A549 (cell line): ENCODE measurements at regions not wholly inside any gene's neighbourhood (a gene's known extent, or its start where the extent isn't known, plus 50 kb on each side); places are given as distances from the start of the nearest gene placed in this dataset.

Source experiments
- HEYL ChIP-seq: fragments of 250-450 bp; sonication (Bioruptor Pico); IDR thresholded peaks from 2 replicates; pipeline ENCODE4 v1.8.0; 2021; ENCODE audit warnings: mild to moderate bottlenecking, moderate library complexity
- JUN ChIP-seq, 2 experiments: fragments of >200 bp; sonication (Bioruptor Twin); formaldehyde crosslinking; IDR thresholded peaks; 2 replicates in 1 of 2; 3 replicates in 1 of 2; pipeline ENCODE4 v1.6.1; 2016 to 2017
- KDM1A ChIP-seq: fragments of 200-600 bp; sonication (generic); IDR thresholded peaks from 2 replicates; pipeline ENCODE4 v1.6.1; 2016; ENCODE audit warnings: low read depth, mild to moderate bottlenecking
- MYC ChIP-seq: IDR thresholded peaks from 2 replicates; pipeline ENCODE4 v1.6.1; 2012; ENCODE audit warnings: mild to moderate bottlenecking, inconsistent platforms, low read length, improper control_type of control experiment, borderline replicate concordance
- NFE2L2 ChIP-seq: fragments of 150-350 bp; conservative IDR thresholded peaks from 2 replicates; pipeline ENCODE4 v1.6.1; 2014; ENCODE audit warnings: low read length
- POLR2A ChIP-seq: IDR thresholded peaks from 2 replicates; pipeline ENCODE4 v1.6.1; 2012; ENCODE audit warnings: mild to moderate bottlenecking, low read length
- TF ChIP-seq, protein P1 (sequence below): fragments of >200 bp; sonication (Bioruptor Twin); formaldehyde crosslinking; IDR thresholded peaks from 3 replicates; pipeline ENCODE4 v1.5.1; 2016
- TF ChIP-seq, protein P2 (sequence below): IDR thresholded peaks from 2 replicates; pipeline ENCODE4 v1.6.1; 2012

DNA sequence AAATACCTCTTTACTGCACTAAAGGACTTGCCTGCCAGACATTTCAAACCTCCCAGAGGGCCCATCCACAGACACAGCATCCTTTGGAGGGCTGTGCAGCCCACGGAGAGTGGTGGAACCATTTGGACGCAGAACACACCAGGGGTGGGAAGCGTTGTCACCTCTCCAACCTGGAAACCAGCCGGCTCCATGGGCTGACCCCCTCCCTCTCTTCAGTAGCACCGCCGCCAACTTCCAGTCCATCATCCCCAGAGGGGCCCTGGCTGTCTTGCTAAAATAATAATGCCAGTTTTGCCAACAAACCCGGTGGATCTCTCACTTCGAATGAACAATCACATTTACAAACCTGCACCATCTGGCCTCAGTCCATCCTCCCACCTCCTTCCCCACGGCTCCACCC lies 203.9 kb downstream of the FBXO15 start:
- TF ChIP-seq, protein P1, sequence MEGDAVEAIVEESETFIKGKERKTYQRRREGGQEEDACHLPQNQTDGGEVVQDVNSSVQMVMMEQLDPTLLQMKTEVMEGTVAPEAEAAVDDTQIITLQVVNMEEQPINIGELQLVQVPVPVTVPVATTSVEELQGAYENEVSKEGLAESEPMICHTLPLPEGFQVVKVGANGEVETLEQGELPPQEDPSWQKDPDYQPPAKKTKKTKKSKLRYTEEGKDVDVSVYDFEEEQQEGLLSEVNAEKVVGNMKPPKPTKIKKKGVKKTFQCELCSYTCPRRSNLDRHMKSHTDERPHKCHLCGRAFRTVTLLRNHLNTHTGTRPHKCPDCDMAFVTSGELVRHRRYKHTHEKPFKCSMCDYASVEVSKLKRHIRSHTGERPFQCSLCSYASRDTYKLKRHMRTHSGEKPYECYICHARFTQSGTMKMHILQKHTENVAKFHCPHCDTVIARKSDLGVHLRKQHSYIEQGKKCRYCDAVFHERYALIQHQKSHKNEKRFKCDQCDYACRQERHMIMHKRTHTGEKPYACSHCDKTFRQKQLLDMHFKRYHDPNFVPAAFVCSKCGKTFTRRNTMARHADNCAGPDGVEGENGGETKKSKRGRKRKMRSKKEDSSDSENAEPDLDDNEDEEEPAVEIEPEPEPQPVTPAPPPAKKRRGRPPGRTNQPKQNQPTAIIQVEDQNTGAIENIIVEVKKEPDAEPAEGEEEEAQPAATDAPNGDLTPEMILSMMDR: no peak
- TF ChIP-seq, protein P2, sequence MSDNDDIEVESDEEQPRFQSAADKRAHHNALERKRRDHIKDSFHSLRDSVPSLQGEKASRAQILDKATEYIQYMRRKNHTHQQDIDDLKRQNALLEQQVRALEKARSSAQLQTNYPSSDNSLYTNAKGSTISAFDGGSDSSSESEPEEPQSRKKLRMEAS: no peak
- TF ChIP-seq MYC (no peak), JUN (IDR thresholded peaks at IDR 0.05) (no peak), HEYL (CRISPR knock-in tag) (no peak), NFE2L2 (no peak), POLR2A (no peak), KDM1A (no peak)
